T-helper 2 cell treated with Interferon-gamma antibody and Interleukin-4, amounts not matched to agents 5 μg/mL and 100 μg/mL, for 36 hours (primary cell): ENCODE measurements at regions not wholly inside any gene's neighbourhood (a gene's known extent, or its start where the extent isn't known, plus 50 kb on each side); places are given as distances from the start of the nearest gene placed in this dataset.
A peak's percentile ranks its signal among the peaks of the same experiment; 100 is the strongest.

Source experiments
- DNase-seq: peaks from one replicate; pipeline ENCODE4 v3.0.0; 2021; ENCODE audit warnings: low spot score
- H3K27ac Mint-ChIP-seq: one replicate; pipeline ENCODE4 v1.8.0; 2021; ENCODE audit warnings: mild to moderate bottlenecking, mixed read lengths
- H3K27me3 Mint-ChIP-seq: one replicate; pipeline ENCODE4 v1.8.0; 2021; ENCODE audit warnings: low read depth, mixed read lengths
- H3K36me3 Mint-ChIP-seq: one replicate; pipeline ENCODE4 v1.8.0; 2021; ENCODE audit warnings: low read depth, mixed read lengths
- H3K4me1 Mint-ChIP-seq: one replicate; pipeline ENCODE4 v1.8.0; 2021; ENCODE audit warnings: low read depth, mixed read lengths
- H3K4me3 Mint-ChIP-seq: one replicate; pipeline ENCODE4 v1.8.0; 2022; ENCODE audit warnings: mild to moderate bottlenecking, moderate library complexity, mixed read lengths
- H3K9me3 Mint-ChIP-seq: one replicate; pipeline ENCODE4 v1.8.0; 2021; ENCODE audit warnings: mixed read lengths

GRCh38 chr4:129532573-129532972, 436.6 kb downstream of the C4orf33 start:
- H3K9me3 Mint-ChIP-seq, result no peaks in the 10 kb centered on the region
- H3K4me1 Mint-ChIP-seq, result peaks cover 8% of the 10 kb centered on the region
- peak overlapping the region; percentile 55 for H3K27ac Mint-ChIP-seq
- H3K27me3 Mint-ChIP-seq, result no peaks in the 10 kb centered on the region
- no peak for DNase-seq
- no peaks in the 10 kb centered on the region for H3K36me3 Mint-ChIP-seq
- peak overlapping the region; percentile 47 for H3K4me3 Mint-ChIP-seq

GRCh38 chr4:129543299-129543698, 447.3 kb downstream of the C4orf33 start:
- Mint-ChIP-seq H3K36me3 (no peaks in the 10 kb centered on the region), H3K27ac (no peak overlapping the region), H3K4me3 (no peak overlapping the region), H3K4me1 (no peaks in the 10 kb centered on the region), H3K27me3 (no peaks in the 10 kb centered on the region), H3K9me3 (no peaks in the 10 kb centered on the region)
- DNase-seq, result no peak

- no peaks in the 10 kb centered on the region for H3K4me1 Mint-ChIP-seq
- H3K9me3 Mint-ChIP-seq, result no peaks in the 10 kb centered on the region
- DNase-seq, result no peak
- H3K4me3 Mint-ChIP-seq, result no peak overlapping the region
- H3K36me3 Mint-ChIP-seq, result no peaks in the 10 kb centered on the region
- H3K27me3 Mint-ChIP-seq, result no peaks in the 10 kb centered on the region
- no peak overlapping the region for H3K27ac Mint-ChIP-seq
Measured at GRCh38 chr4:129545599-129546278, 449.8 kb downstream of the C4orf33 start.

DNA sequence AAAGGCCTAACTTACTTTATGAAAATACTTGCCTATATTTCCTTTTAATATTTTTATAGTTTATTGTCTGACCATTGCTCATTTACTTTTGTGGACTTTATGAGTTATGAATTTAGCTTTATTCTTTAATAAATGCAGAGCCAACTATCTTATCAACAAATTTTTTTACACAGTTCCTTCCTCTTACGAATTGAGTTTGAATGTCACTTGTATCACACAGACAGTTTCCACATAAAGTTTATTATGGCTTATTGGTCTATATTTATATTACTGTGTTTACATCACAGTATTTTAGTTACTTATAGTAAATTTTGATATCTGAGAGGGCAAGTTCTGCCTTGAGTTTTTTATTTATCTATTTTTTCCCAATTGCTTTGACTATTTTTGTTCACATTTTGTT, 450.6 kb downstream of the C4orf33 start:
- H3K9me3 Mint-ChIP-seq, result no peaks in the 10 kb centered on the region
- H3K4me3 Mint-ChIP-seq, result no peak overlapping the region
- no peak overlapping the region for H3K27ac Mint-ChIP-seq
- no peaks in the 10 kb centered on the region for H3K4me1 Mint-ChIP-seq
- H3K27me3 Mint-ChIP-seq, result no peaks in the 10 kb centered on the region
- no peaks in the 10 kb centered on the region for H3K36me3 Mint-ChIP-seq
- DNase-seq, result no peak

DNA sequence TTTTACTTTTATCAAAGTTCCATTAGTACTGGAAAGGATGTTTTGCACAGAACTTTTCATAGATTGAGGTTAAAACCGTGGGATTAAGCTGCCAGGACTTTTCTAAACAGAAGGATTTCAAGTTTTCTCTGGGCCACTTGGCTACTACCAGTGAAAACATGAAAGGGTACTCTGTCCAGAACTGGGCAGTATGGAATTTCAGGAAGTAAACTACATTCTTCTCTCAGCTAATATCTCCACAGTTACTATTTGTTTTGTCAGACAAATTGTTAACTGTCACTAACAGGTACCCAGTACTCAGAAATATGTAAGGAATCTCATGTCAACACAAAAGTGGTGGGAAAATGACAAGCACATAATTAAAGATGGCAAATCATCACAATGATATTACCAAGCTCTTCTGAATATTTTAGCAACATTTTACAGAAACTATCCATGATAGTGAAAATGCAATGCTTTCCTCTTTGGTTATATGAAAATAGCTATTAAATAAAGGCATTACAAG, 454.4 kb downstream of the C4orf33 start:
- H3K36me3 Mint-ChIP-seq, result no peaks in the 10 kb centered on the region
- DNase-seq, result no peak
- H3K27ac Mint-ChIP-seq, result no peak overlapping the region
- no peaks in the 10 kb centered on the region for H3K27me3 Mint-ChIP-seq
- no peak overlapping the region for H3K4me3 Mint-ChIP-seq
- no peaks in the 10 kb centered on the region for H3K4me1 Mint-ChIP-seq
- H3K9me3 Mint-ChIP-seq, result no peaks in the 10 kb centered on the region

- H3K9me3 Mint-ChIP-seq, result no peaks in the 10 kb centered on the region
- H3K27me3 Mint-ChIP-seq, result no peaks in the 10 kb centered on the region
Measured at GRCh38 chr4:129561280-129561679, 465.3 kb downstream of the C4orf33 start.

GRCh38 chr4:129561886-129562671, 466.1 kb downstream of the C4orf33 start:
- no peak overlapping the region for H3K4me3 Mint-ChIP-seq
- H3K9me3 Mint-ChIP-seq, result no peaks in the 10 kb centered on the region
- DNase-seq, result no peak
- H3K27ac Mint-ChIP-seq, result no peak overlapping the region
- H3K36me3 Mint-ChIP-seq, result no peaks in the 10 kb centered on the region
- no peaks in the 10 kb centered on the region for H3K27me3 Mint-ChIP-seq
- no peaks in the 10 kb centered on the region for H3K4me1 Mint-ChIP-seq

More at GRCh38 chr4:129561280-129561679, 465.3 kb downstream of the C4orf33 start:
- Mint-ChIP-seq H3K4me1 (no peaks in the 10 kb centered on the region), H3K27ac (no peak overlapping the region), H3K4me3 (no peak overlapping the region), H3K36me3 (no peaks in the 10 kb centered on the region)
- DNase-seq, result no peak

- no peak overlapping the region for H3K4me3 Mint-ChIP-seq
- no peaks in the 10 kb centered on the region for H3K9me3 Mint-ChIP-seq
- H3K27ac Mint-ChIP-seq, result no peak overlapping the region
- H3K36me3 Mint-ChIP-seq, result no peaks in the 10 kb centered on the region
- no peak for DNase-seq
- H3K27me3 Mint-ChIP-seq, result no peaks in the 10 kb centered on the region
- H3K4me1 Mint-ChIP-seq, result no peaks in the 10 kb centered on the region
Measured at GRCh38 chr4:129565214-129565613, 469.3 kb downstream of the C4orf33 start.

DNA sequence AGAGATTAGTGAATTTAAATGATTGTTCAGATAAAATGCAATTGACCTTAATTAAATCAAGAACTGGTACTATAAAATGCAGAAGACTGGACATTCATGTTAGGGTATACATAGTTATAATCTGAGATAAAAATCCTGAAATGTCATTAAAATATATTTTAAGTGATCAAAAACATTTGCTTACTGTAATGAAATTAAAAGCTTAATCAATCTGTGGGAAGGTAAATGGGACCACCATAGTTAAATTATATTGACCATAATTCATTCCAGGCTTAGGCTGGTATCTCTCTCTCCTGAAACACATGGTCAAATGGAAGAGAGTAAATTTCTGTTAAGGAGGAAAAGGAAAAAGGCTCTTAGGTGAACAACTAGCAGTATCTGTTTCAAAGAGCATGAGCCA, 474.4 kb downstream of the C4orf33 start:
- Mint-ChIP-seq H3K36me3 (no peaks in the 10 kb centered on the region), H3K4me3 (no peak overlapping the region), H3K27me3 (no peaks in the 10 kb centered on the region), H3K4me1 (no peaks in the 10 kb centered on the region), H3K9me3 (no peaks in the 10 kb centered on the region), H3K27ac (no peak overlapping the region)
- no peak for DNase-seq

DNA sequence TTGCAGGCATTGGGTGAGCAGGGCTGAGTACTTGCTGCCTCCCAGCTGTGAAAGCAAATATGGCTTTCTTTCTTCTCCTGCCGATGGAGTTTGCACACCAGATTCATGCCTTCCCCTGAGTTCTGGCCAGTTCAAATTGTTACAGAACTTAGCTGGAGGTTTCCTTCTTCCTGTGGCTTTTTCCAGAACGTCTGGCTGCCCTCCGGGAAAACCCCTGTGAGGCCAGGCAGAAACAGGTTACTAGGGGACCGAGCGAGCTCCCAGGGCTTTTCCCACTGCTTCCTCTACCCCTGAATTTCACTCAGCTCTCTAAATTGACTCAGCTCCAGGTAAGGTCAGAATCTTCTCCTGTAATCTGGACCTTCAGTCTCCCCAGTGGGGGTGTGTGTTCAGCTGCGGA, 482.4 kb downstream of the C4orf33 start:
- no peak for DNase-seq
- H3K27me3 Mint-ChIP-seq, result no peaks in the 10 kb centered on the region
- no peaks in the 10 kb centered on the region for H3K36me3 Mint-ChIP-seq
- no peak overlapping the region for H3K27ac Mint-ChIP-seq
- no peaks in the 10 kb centered on the region for H3K4me1 Mint-ChIP-seq
- no peaks in the 10 kb centered on the region for H3K9me3 Mint-ChIP-seq
- H3K4me3 Mint-ChIP-seq, result no peak overlapping the region

DNA sequence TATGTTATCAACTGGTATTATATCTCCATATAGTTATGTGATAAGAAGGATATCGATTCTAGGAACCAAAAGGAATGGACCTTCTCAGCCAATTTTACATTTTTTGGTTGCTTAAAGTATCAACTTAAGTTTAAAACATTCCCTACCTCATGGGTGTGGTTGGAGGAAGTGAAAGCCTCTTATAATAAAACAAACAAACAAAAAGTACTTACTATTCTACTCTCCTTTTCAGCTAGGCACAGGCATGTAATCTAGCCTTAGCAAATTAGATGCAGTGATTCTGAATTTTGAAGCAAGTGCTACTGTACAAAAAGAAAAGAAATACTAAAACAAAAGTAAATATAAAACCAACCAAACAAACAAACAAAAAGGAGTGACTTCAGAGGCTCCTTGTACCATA, 485.4 kb downstream of the C4orf33 start:
- Mint-ChIP-seq H3K27ac (no peak overlapping the region), H3K4me3 (no peak overlapping the region)
- DNase-seq, result no peak

GRCh38 chr4:129583868-129584267, 487.9 kb downstream of the C4orf33 start:
- H3K4me3 Mint-ChIP-seq, result no peak overlapping the region
- no peak for DNase-seq
- H3K4me1 Mint-ChIP-seq, result no peaks in the 10 kb centered on the region
- H3K27ac Mint-ChIP-seq, result no peak overlapping the region
- no peaks in the 10 kb centered on the region for H3K27me3 Mint-ChIP-seq
- H3K36me3 Mint-ChIP-seq, result no peaks in the 10 kb centered on the region
- H3K9me3 Mint-ChIP-seq, result no peaks in the 10 kb centered on the region

More for the DNA sequence above, 485.4 kb downstream of the C4orf33 start:
- no peaks in the 10 kb centered on the region for H3K27me3 Mint-ChIP-seq
- H3K36me3 Mint-ChIP-seq, result no peaks in the 10 kb centered on the region
- H3K4me1 Mint-ChIP-seq, result no peaks in the 10 kb centered on the region
- no peaks in the 10 kb centered on the region for H3K9me3 Mint-ChIP-seq

DNA sequence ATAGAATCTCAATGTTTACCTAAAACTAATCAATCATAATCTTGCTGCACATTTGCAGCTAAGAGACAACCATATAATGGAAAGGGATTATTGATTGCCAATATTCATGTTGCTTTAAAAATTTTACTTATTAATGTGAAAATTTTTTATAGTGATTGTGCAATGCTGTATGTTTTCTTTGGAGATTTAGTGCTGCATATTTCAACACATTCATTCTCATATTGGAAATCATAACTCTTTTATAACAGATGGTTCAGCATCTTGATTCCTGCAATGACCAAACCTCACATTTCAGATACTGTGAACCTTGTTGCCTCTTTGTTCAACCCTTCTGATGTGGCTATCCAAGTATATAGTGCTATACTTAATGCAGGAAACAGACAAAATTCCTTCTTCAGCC, 502.6 kb downstream of the C4orf33 start:
- Mint-ChIP-seq H3K27me3 (no peaks in the 10 kb centered on the region), H3K4me1 (no peaks in the 10 kb centered on the region), H3K4me3 (no peak overlapping the region), H3K9me3 (no peaks in the 10 kb centered on the region), H3K36me3 (no peaks in the 10 kb centered on the region), H3K27ac (no peak overlapping the region)
- DNase-seq, result no peak

DNA sequence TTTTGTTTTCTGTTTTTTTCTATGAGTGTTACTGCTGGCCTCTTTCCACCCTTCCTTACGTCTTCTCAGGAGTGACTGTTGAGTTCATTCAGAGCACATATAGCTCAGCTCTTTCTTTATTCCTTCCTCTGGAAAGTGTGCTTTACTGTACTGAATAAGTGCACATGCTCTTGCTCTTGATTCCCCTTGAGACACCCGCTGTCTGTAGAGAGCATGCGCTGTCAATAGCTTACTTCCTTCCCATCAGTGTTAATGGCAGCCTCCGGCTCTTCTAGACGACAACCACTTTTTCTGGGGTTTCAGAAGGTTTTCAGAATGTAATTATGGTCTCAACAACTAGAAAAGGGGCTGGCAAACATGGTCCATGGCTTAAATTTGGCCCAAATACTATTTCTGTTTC, 504.9 kb downstream of the C4orf33 start:
- DNase-seq, result no peak
- H3K27ac Mint-ChIP-seq, result no peak overlapping the region
- no peaks in the 10 kb centered on the region for H3K27me3 Mint-ChIP-seq
- no peaks in the 10 kb centered on the region for H3K9me3 Mint-ChIP-seq
- H3K4me1 Mint-ChIP-seq, result no peaks in the 10 kb centered on the region
- no peaks in the 10 kb centered on the region for H3K36me3 Mint-ChIP-seq
- H3K4me3 Mint-ChIP-seq, result no peak overlapping the region
